OCI-LY3 (cell line): ENCODE measurements at regions not wholly inside any gene's neighbourhood (a gene's known extent, or its start where the extent isn't known, plus 50 kb on each side); places are given as distances from the start of the nearest gene placed in this dataset.

Source experiments
- H2AFZ ChIP-seq: fragments of 200-600, 300-600 bp; shearing (Covaris generic); 2 replicates; pipeline ENCODE4 v1.6.0; 2014; ENCODE audit warnings: antibody characterized with exemption, low read depth, low read length
- H3K27ac ChIP-seq: fragments of 200-600, 300-600 bp; sonication (generic); 2 replicates; pipeline ENCODE4 v1.5.1; 2014; ENCODE audit warnings: mild to moderate bottlenecking, low read length, moderate library complexity, mixed read lengths
- H3K27me3 ChIP-seq: fragments of 200-600, 300-600 bp; sonication (generic); 2 replicates; pipeline ENCODE4 v1.6.1; 2014; ENCODE audit warnings: low read depth, low read length, mixed read lengths
- H3K36me3 ChIP-seq: fragments of 200-600, 300-600 bp; sonication (generic); replicated peaks from 2 replicates; pipeline ENCODE3; 2014; ENCODE audit warnings: low read depth, low read length, mixed read lengths
- H3K4me1 ChIP-seq: fragments of 300-600, 200-600 bp; sonication (generic); 2 replicates; pipeline ENCODE4 v1.6.1; 2014; ENCODE audit warnings: low read length, mixed read lengths
- H3K4me2 ChIP-seq: fragments of 200-600, 300-600 bp; sonication (generic); 2 replicates; pipeline ENCODE4 v1.6.1; 2014; ENCODE audit warnings: low read length, mixed read lengths
- H3K4me3 ChIP-seq: fragments of 300-600, 200-600 bp; sonication (generic); 2 replicates; pipeline ENCODE4 v1.5.1; 2014; ENCODE audit warnings: antibody characterized with exemption, mild to moderate bottlenecking, low read length, moderate library complexity
- H3K79me2 ChIP-seq: fragments of 300-600, 200-600 bp; shearing (Covaris generic); 2 replicates; pipeline ENCODE4 v1.6.1; 2014; ENCODE audit warnings: mild to moderate bottlenecking, low read length, mixed read lengths
- H3K9ac ChIP-seq: fragments of 300-600, 200-600 bp; shearing (Covaris generic); 2 replicates; pipeline ENCODE4 v1.6.0; 2014; ENCODE audit warnings: mild to moderate bottlenecking, low read length, moderate library complexity
- H3K9me3 ChIP-seq: fragments of 200-600, 300-600 bp; shearing (Covaris generic); 2 replicates; pipeline ENCODE4 v1.6.1; 2014; ENCODE audit warnings: low read length, mixed read lengths; ENCODE audit not compliant: insufficient read depth
- H4K20me1 ChIP-seq: fragments of 200-600, 300-600 bp; sonication (generic); 2 replicates; pipeline ENCODE4 v1.6.1; 2016; ENCODE audit warnings: low read length, mixed read lengths; ENCODE audit not compliant: insufficient read depth
- EZH2phosphoT487 ChIP-seq: fragments of 200-600 bp; shearing (Covaris generic); IDR thresholded peaks from 2 replicates; pipeline ENCODE4 v1.6.1; 2018; ENCODE audit warnings: antibody characterized with exemption, mixed run types, low read depth
- TF ChIP-seq, protein P1 (sequence below): fragments of 200-600, 300-600 bp; sonication (generic); IDR thresholded peaks from 2 replicates; pipeline ENCODE4 v1.5.1; 2014; ENCODE audit warnings: antibody characterized with exemption, low read length, low read depth

DNA sequence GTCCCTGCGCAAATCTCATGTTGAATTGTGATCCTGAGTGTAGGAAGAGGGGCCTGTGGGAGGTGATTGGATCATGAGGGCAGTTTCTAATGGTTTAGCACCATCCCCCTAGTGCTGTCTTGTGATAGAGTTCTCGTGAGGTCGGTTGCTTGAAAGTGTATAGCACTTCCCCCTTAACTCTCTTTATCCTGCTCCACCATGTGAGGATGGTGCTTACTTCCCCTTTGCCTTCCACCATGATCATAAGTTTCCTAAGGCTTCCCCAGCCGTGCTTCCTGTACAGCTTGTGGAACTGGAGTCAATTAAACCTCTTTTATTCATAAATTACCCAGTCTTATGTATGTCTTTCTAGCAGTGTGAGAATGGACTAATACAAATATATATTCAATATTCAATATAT is 303.7 kb upstream of the SEL1L start:
- Histone ChIP-seq H3K4me1 (no peaks in the 10 kb centered on the region), H3K27me3 (no peaks in the 10 kb centered on the region), H3K9ac (no peak overlapping the region), H3K4me3 (no peak overlapping the region), H3K4me2 (no peak overlapping the region), H3K9me3 (no peaks in the 10 kb centered on the region), H3K27ac (no peak overlapping the region), H4K20me1 (no peaks in the 10 kb centered on the region), H3K79me2 (no peaks in the 10 kb centered on the region), H2AFZ (no peak overlapping the region), H3K36me3 (no peaks in the 10 kb centered on the region)
- TF ChIP-seq EZH2phosphoT487 = no peak
- TF ChIP-seq, protein P1, sequence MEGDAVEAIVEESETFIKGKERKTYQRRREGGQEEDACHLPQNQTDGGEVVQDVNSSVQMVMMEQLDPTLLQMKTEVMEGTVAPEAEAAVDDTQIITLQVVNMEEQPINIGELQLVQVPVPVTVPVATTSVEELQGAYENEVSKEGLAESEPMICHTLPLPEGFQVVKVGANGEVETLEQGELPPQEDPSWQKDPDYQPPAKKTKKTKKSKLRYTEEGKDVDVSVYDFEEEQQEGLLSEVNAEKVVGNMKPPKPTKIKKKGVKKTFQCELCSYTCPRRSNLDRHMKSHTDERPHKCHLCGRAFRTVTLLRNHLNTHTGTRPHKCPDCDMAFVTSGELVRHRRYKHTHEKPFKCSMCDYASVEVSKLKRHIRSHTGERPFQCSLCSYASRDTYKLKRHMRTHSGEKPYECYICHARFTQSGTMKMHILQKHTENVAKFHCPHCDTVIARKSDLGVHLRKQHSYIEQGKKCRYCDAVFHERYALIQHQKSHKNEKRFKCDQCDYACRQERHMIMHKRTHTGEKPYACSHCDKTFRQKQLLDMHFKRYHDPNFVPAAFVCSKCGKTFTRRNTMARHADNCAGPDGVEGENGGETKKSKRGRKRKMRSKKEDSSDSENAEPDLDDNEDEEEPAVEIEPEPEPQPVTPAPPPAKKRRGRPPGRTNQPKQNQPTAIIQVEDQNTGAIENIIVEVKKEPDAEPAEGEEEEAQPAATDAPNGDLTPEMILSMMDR = no peak

DNA sequence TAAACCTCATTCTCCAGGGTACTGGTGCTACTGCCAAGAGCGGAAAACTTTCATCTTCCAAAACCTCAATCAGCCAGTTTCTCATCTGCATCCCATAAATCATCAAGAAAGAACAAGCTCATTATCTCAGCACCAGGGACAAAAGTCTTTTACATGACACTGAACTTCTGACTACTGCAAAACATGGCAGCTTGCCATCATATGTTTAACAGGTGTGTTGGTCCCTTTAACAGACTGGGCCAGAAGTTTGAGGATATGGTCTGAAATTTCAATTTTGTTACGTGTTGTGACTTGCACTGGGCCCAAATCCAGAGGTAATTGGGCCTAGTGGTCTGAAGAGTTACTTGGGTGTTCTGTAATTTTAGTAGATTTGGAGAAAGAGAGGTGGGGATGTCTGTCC is 305.4 kb upstream of the SEL1L start:
- H3K79me2 ChIP-seq = no peaks in the 10 kb centered on the region
- no peaks in the 10 kb centered on the region for H3K27me3 ChIP-seq
- no peaks in the 10 kb centered on the region for H4K20me1 ChIP-seq
- H3K9ac ChIP-seq = no peak overlapping the region
- no peak overlapping the region for H2AFZ ChIP-seq
- no peaks in the 10 kb centered on the region for H3K9me3 ChIP-seq
- H3K4me2 ChIP-seq = no peak overlapping the region
- TF ChIP-seq, protein P1 = no peak
- TF ChIP-seq EZH2phosphoT487 = no peak
- no peaks in the 10 kb centered on the region for H3K4me1 ChIP-seq
- H3K4me3 ChIP-seq = no peak overlapping the region
- H3K27ac ChIP-seq = no peak overlapping the region
- no peaks in the 10 kb centered on the region for H3K36me3 ChIP-seq

DNA sequence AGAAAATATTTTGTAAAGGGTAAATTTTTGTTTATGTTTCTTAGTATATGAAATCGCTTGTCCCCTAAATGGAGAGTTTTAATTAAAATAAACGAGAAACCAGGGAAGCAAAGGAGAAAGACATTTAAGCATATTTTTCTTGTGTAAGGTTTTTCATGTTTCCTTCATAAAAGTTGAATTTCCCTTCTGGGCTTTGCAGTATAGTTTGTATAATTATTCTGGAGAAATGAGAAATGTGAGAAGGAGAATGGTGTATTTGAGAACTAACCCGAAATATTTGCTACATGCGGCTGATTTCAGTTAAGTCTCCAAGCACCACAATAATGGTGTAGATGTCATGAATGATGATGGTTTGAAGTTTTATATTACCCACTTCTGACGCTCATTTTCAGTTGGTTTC is 307.7 kb upstream of the SEL1L start:
- Histone ChIP-seq H3K9me3 (no peaks in the 10 kb centered on the region), H3K27me3 (no peaks in the 10 kb centered on the region), H2AFZ (no peak overlapping the region), H4K20me1 (no peaks in the 10 kb centered on the region), H3K4me1 (no peaks in the 10 kb centered on the region), H3K36me3 (no peaks in the 10 kb centered on the region), H3K4me3 (no peak overlapping the region), H3K79me2 (no peaks in the 10 kb centered on the region), H3K4me2 (no peak overlapping the region), H3K27ac (no peak overlapping the region), H3K9ac (no peak overlapping the region)
- no peak for TF ChIP-seq EZH2phosphoT487
- TF ChIP-seq, protein P1 = no peak

DNA sequence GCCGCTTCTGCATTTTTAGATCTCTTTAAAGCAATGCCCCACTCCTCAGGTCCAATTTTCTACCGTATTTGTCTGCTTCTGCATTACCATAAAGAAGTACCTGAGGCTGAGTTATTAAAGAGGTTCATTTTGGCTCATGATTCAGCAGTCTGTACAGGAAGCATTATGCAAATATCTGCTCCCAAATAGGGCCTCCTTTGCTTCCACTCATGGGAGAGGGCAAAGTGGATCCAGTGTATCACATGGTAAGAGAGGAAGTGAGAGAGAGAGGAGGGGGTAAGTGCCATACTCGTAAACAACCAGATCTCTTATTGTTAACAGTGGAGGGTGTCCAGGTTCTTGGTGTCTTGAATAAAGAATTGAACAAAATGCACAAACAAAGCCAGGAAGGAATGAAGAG is 316.1 kb upstream of the SEL1L start:
- no peak overlapping the region for H3K4me3 ChIP-seq
- no peak overlapping the region for H3K9ac ChIP-seq
- H3K27me3 ChIP-seq = no peaks in the 10 kb centered on the region
- peak overlapping the region; percentile 2; the same call in 1 of the 2 replicates for H3K4me2 ChIP-seq
- peaks cover 9% of the 10 kb centered on the region for H3K9me3 ChIP-seq
- H3K79me2 ChIP-seq = no peaks in the 10 kb centered on the region
- no peaks in the 10 kb centered on the region for H3K36me3 ChIP-seq
- H2AFZ ChIP-seq = no peak overlapping the region; the same call in 1 of the 2 replicates
- TF ChIP-seq EZH2phosphoT487 = no peak
- TF ChIP-seq, protein P1 = no peak
- peaks cover 8% of the 10 kb centered on the region for H3K4me1 ChIP-seq
- no peak overlapping the region for H3K27ac ChIP-seq
- H4K20me1 ChIP-seq = no peaks in the 10 kb centered on the region
